ENCODE measurements at regions not wholly inside any gene's neighbourhood (a gene's known extent, or its start where the extent isn't known, plus 50 kb on each side); places are given as distances from the start of the nearest gene placed in this dataset.
"Not testable (repeated sequence)": the region's sequence is repeated elsewhere in the genome, so short reads cannot be mapped to it uniquely, and the experiment has no call there.

DNA sequence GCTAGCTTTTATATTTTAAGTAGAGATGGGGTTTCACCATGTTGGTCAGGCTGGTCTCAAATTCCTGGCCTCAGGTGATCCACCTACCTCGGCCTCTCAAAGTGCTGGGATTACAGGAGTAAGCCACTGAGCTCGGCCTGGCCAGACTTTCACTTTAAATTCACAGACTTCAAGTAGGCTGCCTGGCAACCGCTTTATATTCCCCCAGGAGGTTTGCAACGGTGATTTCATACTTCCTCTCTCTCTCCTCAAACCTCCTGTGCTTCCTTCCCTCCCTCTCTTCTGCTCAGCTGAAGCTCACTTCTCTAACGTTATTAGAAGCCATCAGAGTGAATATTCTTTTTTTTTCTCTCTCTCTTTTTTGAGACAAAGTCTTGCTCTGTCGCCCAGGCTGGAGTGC lies 118.8 kb downstream of the SEPTIN7 start:
- FAIRE-seq; H3K36me3 ChIP-seq (ENCODE audit: control insufficient read depth, insufficient read depth, low read length): not testable (repeated sequence)

DNA sequence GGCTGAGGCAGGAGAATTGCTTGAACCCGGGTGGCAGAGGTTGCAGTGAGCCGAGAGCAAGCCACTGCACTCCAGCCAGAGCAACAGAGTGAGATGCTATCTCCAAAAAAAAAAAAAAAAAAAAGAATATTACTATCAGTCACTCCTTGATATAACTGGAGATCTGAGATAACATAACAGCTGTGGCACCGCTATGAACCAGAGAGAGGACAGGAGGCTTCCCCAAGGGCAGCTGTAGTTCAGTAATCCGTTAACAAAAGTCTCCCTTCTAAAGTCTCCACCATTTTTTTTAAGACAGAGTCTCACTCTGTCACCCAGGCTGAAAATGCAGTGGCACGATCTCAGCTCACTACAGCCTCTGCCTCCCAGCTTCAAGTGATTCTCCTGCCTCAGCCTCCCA lies 120.5 kb downstream of the SEPTIN7 start:
- H3K4me3 ChIP-seq (ENCODE audit: low read depth, low read length); H3K27me3 ChIP-seq (ENCODE audit: control insufficient read depth, insufficient read depth, low read length); FAIRE-seq; H3K36me3 ChIP-seq (ENCODE audit: control insufficient read depth, insufficient read depth, low read length); DNase-seq (ENCODE audit: low read depth): not testable (repeated sequence)

More for the DNA sequence above, 118.8 kb downstream of the SEPTIN7 start:
- not testable (repeated sequence) for H3K27me3 ChIP-seq (ENCODE audit: control insufficient read depth, insufficient read depth, low read length); H3K4me3 ChIP-seq (ENCODE audit: low read depth, low read length); DNase-seq (ENCODE audit: low read depth)

DNA sequence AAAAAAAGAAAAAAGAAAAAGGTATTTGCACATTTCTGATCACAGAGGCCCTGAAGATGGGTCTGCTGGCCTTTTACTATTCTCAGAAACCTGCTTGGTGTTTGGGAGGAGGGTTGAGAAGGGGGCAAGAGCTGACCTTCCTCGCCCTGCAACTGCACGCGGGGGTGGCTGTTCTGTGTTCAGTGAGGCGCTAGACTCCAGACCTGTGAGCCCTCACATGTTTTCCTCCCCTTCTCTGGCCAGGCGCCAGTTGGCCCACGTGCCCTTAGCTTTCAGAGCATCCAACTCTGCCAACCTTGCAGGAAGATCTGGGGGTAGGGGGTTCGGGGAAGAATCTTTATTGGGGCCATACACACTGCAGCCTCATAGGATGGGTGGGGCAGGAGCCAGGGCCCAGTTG lies 123.8 kb downstream of the SEPTIN7 start:
- not testable (repeated sequence) for H3K4me3 ChIP-seq (ENCODE audit: low read depth, low read length); H3K27me3 ChIP-seq (ENCODE audit: control insufficient read depth, insufficient read depth, low read length); H3K36me3 ChIP-seq (ENCODE audit: control insufficient read depth, insufficient read depth, low read length); DNase-seq (ENCODE audit: low read depth); FAIRE-seq

DNA sequence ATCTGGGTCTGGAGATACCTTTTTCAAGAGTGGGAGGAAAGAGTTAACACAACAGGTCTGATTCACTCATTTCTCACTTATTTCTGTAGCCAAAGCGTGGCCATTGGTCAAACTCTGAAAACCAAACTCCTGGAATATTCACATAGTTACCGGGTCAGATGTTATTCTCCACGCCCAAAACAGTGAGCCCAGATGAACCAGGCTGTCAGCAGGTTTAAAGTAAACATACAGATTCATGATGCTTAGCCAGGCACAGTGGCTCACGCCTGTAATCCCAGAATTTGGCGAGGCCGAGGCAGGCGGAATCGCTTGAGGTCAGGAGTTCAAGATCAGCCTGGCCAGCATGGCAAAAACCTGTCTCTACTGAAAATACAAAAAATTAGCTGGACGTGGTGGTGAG lies 126.1 kb downstream of the SEPTIN7 start:
- not testable (repeated sequence) for H3K27me3 ChIP-seq (ENCODE audit: control insufficient read depth, insufficient read depth, low read length); FAIRE-seq; H3K36me3 ChIP-seq (ENCODE audit: control insufficient read depth, insufficient read depth, low read length); H3K4me3 ChIP-seq (ENCODE audit: low read depth, low read length); DNase-seq (ENCODE audit: low read depth)

DNA sequence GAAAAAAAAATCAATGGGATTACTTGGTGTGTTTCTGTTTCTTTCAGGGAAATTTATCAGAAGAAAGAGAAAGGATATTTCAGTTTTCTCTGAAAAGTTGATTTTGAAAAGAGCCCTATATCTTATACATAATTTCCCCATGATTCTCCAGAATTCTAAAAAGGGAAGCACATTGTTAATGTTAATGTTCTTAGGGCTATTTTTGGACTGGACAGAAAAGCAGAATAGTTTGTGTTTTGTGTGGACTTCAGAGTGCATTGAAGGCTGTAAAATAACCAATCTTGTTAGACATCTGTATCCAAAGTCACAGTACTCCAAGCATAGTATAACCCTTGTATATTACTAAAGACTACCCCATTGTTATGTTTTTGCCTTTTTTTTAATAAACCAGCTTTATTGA lies 130.3 kb downstream of the SEPTIN7 start:
- not testable (repeated sequence) for DNase-seq (ENCODE audit: low read depth); FAIRE-seq; H3K27me3 ChIP-seq (ENCODE audit: control insufficient read depth, insufficient read depth, low read length); H3K4me3 ChIP-seq (ENCODE audit: low read depth, low read length); H3K36me3 ChIP-seq (ENCODE audit: control insufficient read depth, insufficient read depth, low read length)

DNA sequence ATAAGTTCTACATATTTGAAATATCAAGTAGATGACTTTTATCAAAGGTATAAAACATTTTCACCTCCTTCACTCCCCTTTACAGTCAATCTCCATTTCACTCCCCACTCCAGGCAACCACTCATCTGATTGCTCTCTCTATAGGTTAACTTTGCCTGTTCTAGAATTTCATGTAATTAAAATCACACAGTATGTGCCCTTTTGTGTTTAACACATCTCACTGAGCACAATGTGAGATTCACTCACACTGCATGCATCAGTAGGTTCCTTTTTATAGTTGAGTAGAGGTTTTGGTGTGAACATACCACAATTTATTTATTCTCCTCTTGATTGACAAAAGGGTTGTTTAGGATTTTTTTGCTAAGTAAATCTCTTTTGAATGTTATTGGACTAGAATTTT lies 130.7 kb downstream of the SEPTIN7 start:
- H3K27me3 ChIP-seq (ENCODE audit: control insufficient read depth, insufficient read depth, low read length); H3K4me3 ChIP-seq (ENCODE audit: low read depth, low read length); FAIRE-seq; H3K36me3 ChIP-seq (ENCODE audit: control insufficient read depth, insufficient read depth, low read length); DNase-seq (ENCODE audit: low read depth): not testable (repeated sequence)

DNA sequence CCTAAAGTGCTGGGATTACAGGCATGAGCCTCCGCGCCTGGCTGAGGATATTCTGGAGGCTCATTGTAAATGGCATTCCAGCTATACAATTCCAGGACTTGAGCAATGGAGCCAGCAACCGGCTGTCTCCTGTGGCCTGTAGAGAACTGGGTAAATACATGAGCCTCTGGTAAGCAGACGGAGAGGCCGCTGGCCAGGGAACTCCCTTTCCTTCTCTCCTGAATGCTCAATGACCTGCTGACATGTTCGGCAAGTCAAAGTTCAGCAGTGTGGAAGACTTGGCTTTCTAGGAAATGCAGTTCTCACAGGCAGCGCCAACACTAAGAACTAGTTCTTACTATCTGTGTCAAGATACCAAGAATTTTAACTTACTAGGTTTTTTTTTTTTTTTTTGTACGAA lies 139.8 kb downstream of the SEPTIN7 start:
- not testable (repeated sequence) for DNase-seq (ENCODE audit: low read depth); FAIRE-seq; H3K36me3 ChIP-seq (ENCODE audit: control insufficient read depth, insufficient read depth, low read length); H3K4me3 ChIP-seq (ENCODE audit: low read depth, low read length); H3K27me3 ChIP-seq (ENCODE audit: control insufficient read depth, insufficient read depth, low read length)

DNA sequence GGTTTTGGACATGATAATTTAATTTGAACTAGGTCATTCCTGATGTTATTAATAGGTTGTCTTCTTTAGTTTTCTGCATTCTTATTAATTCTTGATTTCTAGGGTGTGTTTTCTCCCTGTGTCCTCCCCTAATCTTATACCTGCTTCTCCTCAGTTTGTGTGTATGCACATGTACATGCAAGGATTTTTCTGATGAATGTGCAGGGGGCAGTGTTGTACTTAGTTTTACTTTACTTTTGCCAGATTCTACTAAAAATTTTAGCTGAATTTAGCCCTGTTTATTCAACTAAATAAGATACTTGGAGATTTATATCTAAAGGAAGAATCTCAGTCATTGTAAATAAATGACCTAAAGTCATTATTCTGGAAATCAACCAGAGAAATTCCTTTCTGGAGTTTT lies 144.8 kb downstream of the SEPTIN7 start:
- H3K27me3 ChIP-seq (ENCODE audit: control insufficient read depth, insufficient read depth, low read length); H3K4me3 ChIP-seq (ENCODE audit: low read depth, low read length); H3K36me3 ChIP-seq (ENCODE audit: control insufficient read depth, insufficient read depth, low read length); DNase-seq (ENCODE audit: low read depth); FAIRE-seq: not testable (repeated sequence)

DNA sequence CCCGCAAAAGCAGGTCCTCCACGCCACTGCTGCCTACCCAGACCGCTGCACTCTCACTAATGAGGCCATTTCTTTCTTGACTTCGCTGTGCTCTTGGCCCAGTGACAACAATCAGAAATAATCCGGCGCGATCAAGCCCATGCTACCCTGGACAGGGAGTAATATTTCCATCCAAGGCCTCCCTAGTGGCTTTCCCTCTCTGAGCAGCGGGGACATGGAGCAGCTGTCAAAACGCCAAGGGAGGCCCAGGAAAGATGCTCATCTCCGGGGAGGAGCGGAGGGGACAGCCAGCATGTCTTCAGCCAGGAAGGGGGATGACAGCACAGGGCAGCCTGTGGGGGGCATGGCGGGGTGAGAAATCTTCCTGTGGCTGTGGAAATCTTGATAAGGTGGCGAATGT lies 154.9 kb downstream of the SEPTIN7 start:
- H3K36me3 ChIP-seq (ENCODE audit: control insufficient read depth, insufficient read depth, low read length); FAIRE-seq; DNase-seq (ENCODE audit: low read depth); H3K27me3 ChIP-seq (ENCODE audit: control insufficient read depth, insufficient read depth, low read length); H3K4me3 ChIP-seq (ENCODE audit: low read depth, low read length): not testable (repeated sequence)

DNA sequence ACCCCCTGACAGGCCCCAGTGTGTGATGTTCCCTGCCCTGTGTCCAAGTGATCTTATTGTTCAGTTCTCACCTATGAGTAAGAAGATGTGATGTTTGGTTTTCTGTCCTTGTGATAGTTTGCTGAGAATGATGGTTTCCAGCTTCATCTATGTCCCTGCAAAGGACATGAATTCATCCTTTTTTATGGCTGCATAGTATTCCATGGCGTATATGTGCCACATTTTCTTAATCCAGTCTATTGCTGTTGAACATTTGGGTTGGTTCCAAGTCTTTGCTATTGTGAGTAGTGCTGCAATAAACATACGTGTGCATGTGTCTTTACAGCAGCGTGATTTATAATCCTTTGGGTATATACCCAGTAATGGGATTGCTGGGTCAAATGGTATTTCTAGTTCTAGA lies 156.1 kb downstream of the SEPTIN7 start:
- H3K27me3 ChIP-seq (ENCODE audit: control insufficient read depth, insufficient read depth, low read length); H3K4me3 ChIP-seq (ENCODE audit: low read depth, low read length); H3K36me3 ChIP-seq (ENCODE audit: control insufficient read depth, insufficient read depth, low read length); DNase-seq (ENCODE audit: low read depth); FAIRE-seq: not testable (repeated sequence)

DNA sequence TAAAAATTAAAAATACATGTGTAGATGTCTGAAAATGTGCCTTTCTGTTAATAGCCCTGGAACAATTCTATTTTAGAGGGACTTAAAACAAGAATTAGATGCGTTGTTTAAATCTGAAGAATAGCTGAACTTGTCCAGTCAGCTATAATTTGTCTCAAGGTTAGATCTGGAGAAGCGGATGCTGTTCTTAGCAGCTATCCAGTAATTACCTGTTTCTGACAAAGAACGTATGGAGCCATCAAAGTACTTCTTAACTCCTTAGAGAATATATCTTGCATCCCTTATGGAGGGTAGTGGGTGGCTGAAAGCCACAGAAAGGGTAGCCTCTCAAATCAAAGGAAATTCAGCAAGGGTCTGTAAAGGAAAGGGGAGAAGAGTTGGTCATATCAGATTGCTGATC lies 160.4 kb downstream of the SEPTIN7 start:
- not testable (repeated sequence) for H3K4me3 ChIP-seq (ENCODE audit: low read depth, low read length); H3K36me3 ChIP-seq (ENCODE audit: control insufficient read depth, insufficient read depth, low read length); FAIRE-seq; DNase-seq (ENCODE audit: low read depth); H3K27me3 ChIP-seq (ENCODE audit: control insufficient read depth, insufficient read depth, low read length)

DNA sequence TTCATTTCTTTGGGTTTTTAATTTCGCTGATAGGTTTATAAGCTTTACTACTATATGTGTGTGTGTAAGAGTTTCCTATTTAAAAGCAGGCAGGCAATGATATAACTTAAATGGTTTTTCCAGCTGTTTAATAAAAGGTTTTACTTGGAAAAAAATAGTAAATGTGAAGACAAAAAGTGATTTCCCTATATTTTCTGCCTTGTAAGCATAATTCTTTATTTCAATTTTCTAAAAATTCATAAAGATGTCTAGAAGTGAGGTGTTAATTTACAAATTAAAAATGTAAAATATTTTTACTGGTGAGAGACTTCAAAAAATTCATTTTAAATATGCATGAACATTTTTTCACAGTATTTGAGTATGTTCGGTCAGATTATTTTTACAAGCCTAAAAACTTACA lies 161.8 kb downstream of the SEPTIN7 start:
- not testable (repeated sequence) for FAIRE-seq; H3K36me3 ChIP-seq (ENCODE audit: control insufficient read depth, insufficient read depth, low read length); H3K4me3 ChIP-seq (ENCODE audit: low read depth, low read length); DNase-seq (ENCODE audit: low read depth); H3K27me3 ChIP-seq (ENCODE audit: control insufficient read depth, insufficient read depth, low read length)

Measured in bronchial epithelial cell (primary cell).